ENCODE measurements at regions not wholly inside any gene's neighbourhood (a gene's known extent, or its start where the extent isn't known, plus 50 kb on each side); places are given as distances from the start of the nearest gene placed in this dataset. TPM values are rescaled to one million over a fixed set of nuclear protein-coding genes. Genes with fewer than 3 reads are reported as not detected.
"Not testable (repeated sequence)": the region's sequence is repeated elsewhere in the genome, so short reads cannot be mapped to it uniquely, and the experiment has no call there.

DNA sequence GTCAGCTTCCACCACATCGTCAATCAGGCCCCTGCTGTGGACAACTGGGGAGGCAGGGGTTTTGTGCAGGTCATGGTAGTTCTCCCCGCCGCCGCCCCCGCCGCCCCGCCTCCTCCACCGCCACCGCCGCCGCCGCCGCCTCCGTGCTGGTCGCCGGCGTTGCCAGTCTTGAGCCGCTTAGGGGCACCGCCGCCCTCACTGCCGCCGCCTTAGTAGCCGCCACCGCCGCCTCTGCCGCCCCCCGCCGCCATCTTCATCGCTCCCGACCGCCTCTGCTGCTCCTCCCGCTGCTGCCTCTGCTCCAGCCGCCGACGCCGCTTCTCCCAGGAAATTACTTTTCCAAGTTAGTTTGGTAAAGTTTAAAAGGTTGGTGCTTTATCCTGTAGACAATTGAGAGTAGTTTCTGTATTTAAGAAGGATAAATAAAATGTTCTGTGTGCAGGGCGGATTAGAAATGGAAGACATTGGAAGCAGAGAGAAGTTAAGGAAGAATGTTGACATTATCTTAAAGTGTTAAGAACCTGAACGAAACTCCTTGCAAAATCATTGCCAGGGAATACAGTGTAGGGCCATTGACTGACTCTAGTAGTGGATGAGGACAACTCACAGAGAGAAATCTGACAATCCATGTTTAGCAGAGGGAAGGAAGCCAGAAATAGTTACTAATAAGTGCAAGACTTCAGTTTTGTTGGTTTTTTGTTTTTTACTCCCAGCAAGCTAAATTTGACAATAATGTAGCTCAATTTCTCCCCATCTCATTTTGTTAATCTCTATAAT lies 53.0 kb upstream of the GOLGA8A start:
- Histone ChIP-seq H2AFZ (no peak overlapping the region), H3F3A (ENCODE audit: insufficient read depth) (no peaks in the 10 kb centered on the region), H3K27ac (no peak overlapping the region), H3K27me3 (replicated peaks; ENCODE audit: insufficient read depth) (peaks cover 49% of the 10 kb centered on the region), H3K9ac (no peak overlapping the region), H3K4me2 (ENCODE audit: unreplicated experiment) (no peak overlapping the region), H3K36me3 (ENCODE audit: low read depth) (no peaks in the 10 kb centered on the region), H4K20me1 (ENCODE audit: insufficient read depth) (no peaks in the 10 kb centered on the region), H3K4me3 (no peak overlapping the region), H3K4me1 (ENCODE audit: insufficient read depth) (no peaks in the 10 kb centered on the region), H3K79me2 (ENCODE audit: insufficient read depth) (no peaks in the 10 kb centered on the region), H3K9me3 (ENCODE audit: low read depth) (no peaks in the 10 kb centered on the region), H3K9me2 (ENCODE audit: insufficient read depth) (no peaks in the 10 kb centered on the region)
- TF ChIP-seq EZH2phosphoT487 (IDR thresholded peaks at IDR 0.05; ENCODE audit: insufficient read depth, low read depth) (no peak), EZH2 (IDR thresholded peaks at IDR 0.05; ENCODE audit: insufficient read depth, poor library complexity, severe bottlenecking) (no peak)
- 24 to 32% methylated on average over 10 to 38 of the region's 38 CpGs for WGBS, 2 experiments (ENCODE audit: low coverage in 1 of 2, low lambda C conversion rate in 2 of 2, missing lambda C conversion rate in 2 of 2)
- in situ Hi-C loops (cut with MboI), result no loop called here
- no peak for DNase-seq

GRCh38 chr15:34488973-34489959 lies 51.7 kb upstream of the GOLGA8A start:
- in situ Hi-C loops (cut with MboI); H3K9me2 ChIP-seq (ENCODE audit: insufficient read depth); H3F3A ChIP-seq (ENCODE audit: insufficient read depth); H3K9ac ChIP-seq; H3K4me1 ChIP-seq (ENCODE audit: insufficient read depth); H3K27ac ChIP-seq; H3K4me3 ChIP-seq; H2AFZ ChIP-seq; H4K20me1 ChIP-seq (ENCODE audit: insufficient read depth); H3K79me2 ChIP-seq (ENCODE audit: insufficient read depth); H3K36me3 ChIP-seq (ENCODE audit: low read depth); H3K4me2 ChIP-seq (ENCODE audit: unreplicated experiment); DNase-seq; H3K9me3 ChIP-seq (ENCODE audit: low read depth): not testable (repeated sequence)
- H3K27me3 ChIP-seq (replicated peaks; ENCODE audit: insufficient read depth), result peaks cover 37% of the 10 kb centered on the region
- WGBS, 2 experiments (ENCODE audit: low coverage in 1 of 2, low lambda C conversion rate in 2 of 2, missing lambda C conversion rate in 2 of 2), result 83 to 85% methylated on average over 28 to 37 of the region's 37 CpGs

Small RNA genes lying in the stretch of these regions (microRNA-seq; reads per million reads assigned to microRNA genes)
- not detected for gene MIR1233-2 (ENCODE audit: borderline number of aligned reads)

Small RNA genes lying in the stretch of these regions (small RNA-seq; reads per million reads assigned to genes)
- gene MIR1233-2 (ENCODE audit: low read depth, low replicate concordance), result not detected
